C4-2B (cell line): ENCODE measurements at regions not wholly inside any gene's neighbourhood (a gene's known extent, or its start where the extent isn't known, plus 50 kb on each side); places are given as distances from the start of the nearest gene placed in this dataset.

Experiments used
- ZFX ChIP-seq: fragments of 450-650 bp; IDR thresholded peaks from 2 replicates; pipeline ENCODE4 v1.6.1; 2017
- TF ChIP-seq, protein P1 (sequence below): fragments of 450-650 bp; conservative IDR thresholded peaks from 2 replicates; pipeline ENCODE4 v1.5.1; 2017; ENCODE audit warnings: mild to moderate bottlenecking

DNA sequence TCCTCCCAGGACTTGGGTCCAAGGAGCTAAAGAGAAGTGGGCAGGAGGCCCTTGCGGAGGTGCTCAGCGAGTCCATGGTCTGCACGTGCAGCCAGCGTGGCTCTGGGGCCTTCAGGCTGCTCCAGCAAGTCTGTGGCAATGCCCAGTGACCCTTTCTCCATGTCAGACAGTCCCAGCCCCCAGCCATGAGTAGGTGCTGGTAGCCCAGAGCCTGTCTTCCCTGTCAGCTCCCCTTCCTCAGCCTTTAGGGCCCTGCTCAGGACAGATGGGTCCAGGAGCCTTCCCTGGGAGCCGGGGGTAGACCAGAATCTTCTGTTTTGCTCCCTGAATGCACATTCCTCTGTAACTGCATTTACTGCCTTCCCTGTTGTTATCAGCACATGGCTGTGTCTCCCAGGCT is 147.2 kb upstream of the IRX2 start:
- TF ChIP-seq, protein P1, sequence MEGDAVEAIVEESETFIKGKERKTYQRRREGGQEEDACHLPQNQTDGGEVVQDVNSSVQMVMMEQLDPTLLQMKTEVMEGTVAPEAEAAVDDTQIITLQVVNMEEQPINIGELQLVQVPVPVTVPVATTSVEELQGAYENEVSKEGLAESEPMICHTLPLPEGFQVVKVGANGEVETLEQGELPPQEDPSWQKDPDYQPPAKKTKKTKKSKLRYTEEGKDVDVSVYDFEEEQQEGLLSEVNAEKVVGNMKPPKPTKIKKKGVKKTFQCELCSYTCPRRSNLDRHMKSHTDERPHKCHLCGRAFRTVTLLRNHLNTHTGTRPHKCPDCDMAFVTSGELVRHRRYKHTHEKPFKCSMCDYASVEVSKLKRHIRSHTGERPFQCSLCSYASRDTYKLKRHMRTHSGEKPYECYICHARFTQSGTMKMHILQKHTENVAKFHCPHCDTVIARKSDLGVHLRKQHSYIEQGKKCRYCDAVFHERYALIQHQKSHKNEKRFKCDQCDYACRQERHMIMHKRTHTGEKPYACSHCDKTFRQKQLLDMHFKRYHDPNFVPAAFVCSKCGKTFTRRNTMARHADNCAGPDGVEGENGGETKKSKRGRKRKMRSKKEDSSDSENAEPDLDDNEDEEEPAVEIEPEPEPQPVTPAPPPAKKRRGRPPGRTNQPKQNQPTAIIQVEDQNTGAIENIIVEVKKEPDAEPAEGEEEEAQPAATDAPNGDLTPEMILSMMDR, result no peak
- TF ChIP-seq ZFX, result no peak
